AG04449 (cell line): ENCODE measurements at regions not wholly inside any gene's neighbourhood (a gene's known extent, or its start where the extent isn't known, plus 50 kb on each side); places are given as distances from the start of the nearest gene placed in this dataset.

ENCODE experiments used
- CTCF ChIA-PET: fragments of 350-600 bp; formaldehyde crosslinking; extraction: SDS; loops from one replicate; lab custom pipeline; 2021; ENCODE audit warnings: antibody characterized with exemption; lab: Yijun Ruan, JAX
- POLR2A ChIA-PET: fragments of 400-600, 350-600 bp; formaldehyde crosslinking; extraction: SDS; loops from one replicate; lab custom pipeline; 2020; ENCODE audit warnings: antibody characterized with exemption, inconsistent platforms; lab: Yijun Ruan, JAX
- DNase-seq: peaks from one replicate; pipeline ENCODE4 v3.0.0-alpha.2; 2010; ENCODE audit warnings: low read depth, low spot score
- H3K4me3 ChIP-seq: 2 replicates; pipeline ENCODE4 v1.5.1; 2011; ENCODE audit warnings: low read depth, mild to moderate bottlenecking, control low read depth, low read length
- CTCF ChIP-seq: IDR thresholded peaks from one replicate; pipeline ENCODE4 v1.5.1; 2011; ENCODE audit warnings: mild to moderate bottlenecking, moderate library complexity, low read length, control low read depth, inconsistent platforms; ENCODE audit not compliant: insufficient read depth; ENCODE audit errors: missing control alignments

- DNase-seq: no peak
- ChIA-PET POLR2A (no interaction called here), CTCF (no interaction called here)
- no peak for TF ChIP-seq CTCF
- no peak overlapping the region for H3K4me3 ChIP-seq
These were observed 90.0 kb downstream of the HMX1 start for GRCh38 chr4:8781641-8782040.

- CTCF ChIA-PET: no interaction called here
- DNase-seq: no peak
- no peak for TF ChIP-seq CTCF
- POLR2A ChIA-PET: no interaction called here
- no peak overlapping the region for H3K4me3 ChIP-seq
These were observed 90.9 kb downstream of the HMX1 start for GRCh38 chr4:8780596-8781368.

- ChIA-PET CTCF (no interaction called here), POLR2A (no interaction called here)
- TF ChIP-seq CTCF: no peak
- H3K4me3 ChIP-seq: no peak overlapping the region
- no peak for DNase-seq
These were observed 91.6 kb downstream of the HMX1 start for GRCh38 chr4:8780086-8780485.

- no peak for DNase-seq
- ChIA-PET CTCF (no interaction called here), POLR2A (no interaction called here)
- H3K4me3 ChIP-seq: no peak overlapping the region
- no peak for TF ChIP-seq CTCF
These were observed 92.1 kb downstream of the HMX1 start for GRCh38 chr4:8779490-8779932.

- no peak overlapping the region for H3K4me3 ChIP-seq
- POLR2A ChIA-PET: no interaction called here
- CTCF ChIA-PET: no interaction called here
- no peak for TF ChIP-seq CTCF
- DNase-seq: no peak
These were observed 92.9 kb downstream of the HMX1 start for GRCh38 chr4:8778760-8779159.

GRCh38 chr4:8778291-8778690 is 93.3 kb downstream of the HMX1 start:
- TF ChIP-seq CTCF: no peak
- DNase-seq: no peak
- POLR2A ChIA-PET: no interaction called here
- no peak overlapping the region for H3K4me3 ChIP-seq
- CTCF ChIA-PET: no interaction called here
